Naive thymus-derived CD4-positive, alpha-beta T cell (primary cell): ENCODE measurements at regions not wholly inside any gene's neighbourhood (a gene's known extent, or its start where the extent isn't known, plus 50 kb on each side); places are given as distances from the start of the nearest gene placed in this dataset.
A peak's percentile ranks its signal among the peaks of the same experiment; 100 is the strongest.

Experiments used
- ATAC-seq: fragments of 150-1000 bp; cut with Tn5 transposase; 2 replicates; pipeline ENCODE4 v1.10.0; 2021; ENCODE audit warnings: mild to moderate bottlenecking, moderate library complexity
- CTCF ChIA-PET: fragments of 350-600 bp; sonication (Branson Sonifier 250); formaldehyde crosslinking; loops from one replicate; lab custom pipeline; 2021; ENCODE audit warnings: antibody characterized with exemption; lab: Charles Lee
- POLR2A ChIA-PET: fragments of 350-600 bp; sonication (Branson Sonifier 250); formaldehyde crosslinking; loops from one replicate; lab custom pipeline; 2021; ENCODE audit warnings: antibody characterized with exemption, inconsistent platforms; lab: Charles Lee
- DNase-seq, 9 donors: peaks; one replicate each; pipeline versions ENCODE4 v3.0.0 to v3.0.0-alpha.2; 2020 to 2022; ENCODE audit warnings: mixed read lengths in 1 of 9
- H3K27ac ChIP-seq: one replicate; pipeline ENCODE4 v1.7.0; 2013; ENCODE audit warnings: mild to moderate bottlenecking, low read depth, low read length, moderate library complexity
- H3K27me3 ChIP-seq, 2 donors: one replicate each; pipeline ENCODE4 v1.7.0; 2013; ENCODE audit warnings: low read length in 2 of 2, mild to moderate bottlenecking in 2 of 2, moderate library complexity in 2 of 2; ENCODE audit not compliant: control insufficient read depth in 2 of 2, insufficient read depth in 2 of 2
- H3K36me3 ChIP-seq, 3 experiments: 1 replicate in 2 of 3; 2 replicates in 1 of 3; pipeline ENCODE4 v1.7.0; 2013; ENCODE audit warnings: low read length in 3 of 3, mild to moderate bottlenecking in 3 of 3, moderate library complexity in 1 of 3; ENCODE audit not compliant: insufficient read depth in 3 of 3, control insufficient read depth in 2 of 3
- H3K4me1 ChIP-seq, 2 donors: one replicate each; pipeline ENCODE4 v1.7.0; 2013; ENCODE audit warnings: low read length in 2 of 2, mild to moderate bottlenecking in 2 of 2, moderate library complexity in 1 of 2; ENCODE audit not compliant: control insufficient read depth in 2 of 2, insufficient read depth in 2 of 2
- H3K4me3 ChIP-seq: 2 replicates; pipeline ENCODE4 v1.7.0; 2013; ENCODE audit warnings: mild to moderate bottlenecking, low read length
- H3K9me3 ChIP-seq, 3 experiments: 1 replicate in 2 of 3; 2 replicates in 1 of 3; pipeline ENCODE4 v1.7.0; 2013; ENCODE audit warnings: low read length in 3 of 3; ENCODE audit not compliant: control insufficient read depth in 2 of 3
- H3K27ac Mint-ChIP-seq, 9 donors: one replicate each; pipeline ENCODE4 v1.8.0; 2020 to 2022; ENCODE audit warnings: mixed read lengths in 9 of 9, mild to moderate bottlenecking in 8 of 9, moderate library complexity in 5 of 9, inconsistent platforms in 2 of 9
- H3K27me3 Mint-ChIP-seq, 5 donors: one replicate each; pipeline ENCODE4 v1.8.0; 2021 to 2022; ENCODE audit warnings: mixed read lengths in 5 of 5, mild to moderate bottlenecking in 1 of 5
- H3K36me3 Mint-ChIP-seq, 5 donors: one replicate each; pipeline ENCODE4 v1.8.0; 2020 to 2022; ENCODE audit warnings: mixed read lengths in 5 of 5, mild to moderate bottlenecking in 3 of 5, inconsistent platforms in 1 of 5
- H3K4me1 Mint-ChIP-seq, 7 donors: one replicate each; pipeline ENCODE4 v1.8.0; 2020 to 2022; ENCODE audit warnings: mixed read lengths in 7 of 7, mild to moderate bottlenecking in 3 of 7, inconsistent platforms in 1 of 7
- H3K4me3 Mint-ChIP-seq, 10 donors: one replicate each; pipeline ENCODE4 v1.8.0; 2020 to 2022; ENCODE audit warnings: mild to moderate bottlenecking in 10 of 10, mixed read lengths in 10 of 10, moderate library complexity in 6 of 10, inconsistent platforms in 2 of 10
- H3K9me3 Mint-ChIP-seq, 11 donors: one replicate each; pipeline ENCODE4 v1.8.0; 2020 to 2022; ENCODE audit warnings: mixed read lengths in 11 of 11, mild to moderate bottlenecking in 4 of 11, inconsistent platforms in 1 of 11, moderate library complexity in 1 of 11
- intact Hi-C, 2 donors: fragments of 100-400 bp; cut with micrococcal nuclease; formaldehyde crosslinking; loops; one replicate each; pipeline ENCODE4 v1.15.1; 2023

- ATAC-seq, result no peak
- no peaks in the 10 kb centered on the region for H3K36me3 Mint-ChIP-seq
- H3K27ac Mint-ChIP-seq, result no peak overlapping the region
- no peaks in the 10 kb centered on the region for H3K9me3 Mint-ChIP-seq
- ChIA-PET POLR2A (no interaction called here), CTCF (no interaction called here)
- Histone ChIP-seq H3K27me3 (no peaks in the 10 kb centered on the region), H3K4me3 (no peak overlapping the region), H3K4me1 (no peaks in the 10 kb centered on the region), H3K36me3 (no peaks in the 10 kb centered on the region), H3K9me3 (no peaks in the 10 kb centered on the region), H3K27ac (no peak overlapping the region)
- intact Hi-C loops, result no loop called here
- no peak for DNase-seq
- no peak overlapping the region for H3K4me3 Mint-ChIP-seq
- H3K27me3 Mint-ChIP-seq, result peaks cover 0 to 4% (median 0%) of the 10 kb centered on the region in 5 donors
- H3K4me1 Mint-ChIP-seq, result no peaks in the 10 kb centered on the region
Observed at GRCh38 chr11:82024760-82025159, 708.9 kb downstream of the FAM181B start.

GRCh38 chr11:82012276-82012675 is 721.4 kb downstream of the FAM181B start:
- Histone ChIP-seq H3K27me3 (no peaks in the 10 kb centered on the region), H3K4me3 (no peak overlapping the region), H3K4me1 (no peaks in the 10 kb centered on the region), H3K36me3 (no peaks in the 10 kb centered on the region), H3K27ac (no peak overlapping the region), H3K9me3 (no peaks in the 10 kb centered on the region)
- ATAC-seq (no peak), DNase-seq (no peak)
- no peaks in the 10 kb centered on the region for H3K36me3 Mint-ChIP-seq
- intact Hi-C loops, result no loop called here
- no peak overlapping the region for H3K4me3 Mint-ChIP-seq
- no peaks in the 10 kb centered on the region for H3K9me3 Mint-ChIP-seq
- ChIA-PET POLR2A (no interaction called here), CTCF (interaction anchor here (0.8 kb wide), 1 partner anchor 224 kb away, joined by 3 read pairs; no protein-coding TSS in a partner anchor)
- H3K27me3 Mint-ChIP-seq, result peaks cover 0 to 3% (median 0%) of the 10 kb centered on the region in 5 donors
- H3K27ac Mint-ChIP-seq, result no peak overlapping the region
- H3K4me1 Mint-ChIP-seq, result no peaks in the 10 kb centered on the region

- H3K9me3 ChIP-seq, result no peaks in the 10 kb centered on the region
- DNase-seq (no peak), ATAC-seq (no peak)
- Mint-ChIP-seq H3K27me3 (peaks cover 0 to 3% (median 0%) of the 10 kb centered on the region in 5 donors), H3K9me3 (no peaks in the 10 kb centered on the region), H3K4me1 (peaks cover 0 to 9% (median 0%) of the 10 kb centered on the region in 7 donors), H3K4me3 (no peak overlapping the region), H3K27ac (peak overlapping the region in 1 of 9 donors; percentile 51), H3K36me3 (no peaks in the 10 kb centered on the region)
- no peaks in the 10 kb centered on the region for H3K4me1 ChIP-seq
- H3K27ac ChIP-seq, result no peak overlapping the region
- H3K4me3 ChIP-seq, result no peak overlapping the region
- H3K36me3 ChIP-seq, result no peaks in the 10 kb centered on the region
- CTCF ChIA-PET, result no interaction called here
- no peaks in the 10 kb centered on the region for H3K27me3 ChIP-seq
- POLR2A ChIA-PET, result no interaction called here
- intact Hi-C loops, result no loop called here
Observed at GRCh38 chr11:82009133-82009532, 724.5 kb downstream of the FAM181B start.

GRCh38 chr11:82007521-82007920 is 726.1 kb downstream of the FAM181B start:
- ATAC-seq (no peak), DNase-seq (no peak)
- Mint-ChIP-seq H3K27ac (no peak overlapping the region), H3K9me3 (no peaks in the 10 kb centered on the region), H3K36me3 (no peaks in the 10 kb centered on the region), H3K4me1 (peaks cover 0 to 10% (median 0%) of the 10 kb centered on the region in 7 donors), H3K4me3 (no peak overlapping the region), H3K27me3 (no peaks in the 10 kb centered on the region)
- H3K27me3 ChIP-seq, result no peaks in the 10 kb centered on the region
- no peaks in the 10 kb centered on the region for H3K36me3 ChIP-seq
- CTCF ChIA-PET, result no interaction called here
- H3K27ac ChIP-seq, result no peak overlapping the region
- H3K4me1 ChIP-seq, result no peaks in the 10 kb centered on the region
- H3K4me3 ChIP-seq, result no peak overlapping the region
- intact Hi-C loops, result no loop called here
- H3K9me3 ChIP-seq, result no peaks in the 10 kb centered on the region
- POLR2A ChIA-PET, result no interaction called here

GRCh38 chr11:82004537-82005213 is 729.0 kb downstream of the FAM181B start:
- H3K27ac Mint-ChIP-seq, result no peak overlapping the region
- no peaks in the 10 kb centered on the region for H3K36me3 ChIP-seq
- intact Hi-C loops, result no loop called here
- POLR2A ChIA-PET, result no interaction called here
- no peaks in the 10 kb centered on the region for H3K27me3 ChIP-seq
- H3K4me3 ChIP-seq, result no peak overlapping the region
- H3K36me3 Mint-ChIP-seq, result no peaks in the 10 kb centered on the region
- peak overlapping the region in 1 of 10 donors; percentile 10 for H3K4me3 Mint-ChIP-seq
- no peaks in the 10 kb centered on the region for H3K4me1 ChIP-seq
- DNase-seq (no peak), ATAC-seq (no peak)
- peaks cover 0 to 10% (median 0%) of the 10 kb centered on the region in 7 donors for H3K4me1 Mint-ChIP-seq
- no peak overlapping the region for H3K27ac ChIP-seq
- no peaks in the 10 kb centered on the region for H3K27me3 Mint-ChIP-seq
- CTCF ChIA-PET, result no interaction called here
- H3K9me3 ChIP-seq, result no peaks in the 10 kb centered on the region
- H3K9me3 Mint-ChIP-seq, result no peaks in the 10 kb centered on the region

GRCh38 chr11:82003671-82004515 is 729.8 kb downstream of the FAM181B start:
- no peak overlapping the region for H3K27ac Mint-ChIP-seq
- ChIA-PET CTCF (no interaction called here), POLR2A (no interaction called here)
- peaks cover 0 to 10% (median 0%) of the 10 kb centered on the region in 7 donors for H3K4me1 Mint-ChIP-seq
- no peak for ATAC-seq
- intact Hi-C loops, result no loop called here
- no peaks in the 10 kb centered on the region for H3K4me1 ChIP-seq
- DNase-seq, result no peak
- no peaks in the 10 kb centered on the region for H3K27me3 Mint-ChIP-seq
- H3K36me3 Mint-ChIP-seq, result no peaks in the 10 kb centered on the region
- no peaks in the 10 kb centered on the region for H3K9me3 ChIP-seq
- no peaks in the 10 kb centered on the region for H3K36me3 ChIP-seq
- no peak overlapping the region for H3K4me3 Mint-ChIP-seq
- H3K27me3 ChIP-seq, result no peaks in the 10 kb centered on the region
- H3K27ac ChIP-seq, result no peak overlapping the region
- no peaks in the 10 kb centered on the region for H3K9me3 Mint-ChIP-seq
- no peak overlapping the region for H3K4me3 ChIP-seq
